ENCODE measurements at regions not wholly inside any gene's neighbourhood (a gene's known extent, or its start where the extent isn't known, plus 50 kb on each side); places are given as distances from the start of the nearest gene placed in this dataset.
"Not testable (repeated sequence)": the region's sequence is repeated elsewhere in the genome, so short reads cannot be mapped to it uniquely, and the experiment has no call there.

DNA sequence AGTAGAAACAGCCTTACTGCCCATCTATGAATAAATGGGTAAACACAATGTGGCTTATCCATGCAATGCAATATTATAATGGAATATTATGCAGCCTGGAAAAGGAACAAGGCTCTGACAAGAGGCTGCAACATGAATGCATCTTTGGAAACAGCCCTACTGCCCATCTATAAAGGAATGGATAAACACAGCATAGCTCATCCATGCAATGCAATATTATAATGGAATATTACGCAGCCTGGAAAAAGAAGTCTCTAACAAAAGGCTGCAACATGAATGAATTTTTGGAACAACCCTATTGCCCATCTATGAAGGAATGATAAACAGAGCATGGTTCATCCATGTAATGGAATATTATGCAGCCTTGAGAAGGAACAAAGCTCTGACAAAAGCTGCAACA lies 161.0 kb downstream of the CRLF2 start:
- no peak overlapping the region for H3K4me3 Mint-ChIP-seq
- H3K27me3 Mint-ChIP-seq = no peaks in the 10 kb centered on the region
- H3K36me3 Mint-ChIP-seq = no peaks in the 10 kb centered on the region
- H3K27ac Mint-ChIP-seq = no peak overlapping the region
- no peaks in the 10 kb centered on the region for H3K9me3 Mint-ChIP-seq
- no peaks in the 10 kb centered on the region for H3K4me1 Mint-ChIP-seq

DNA sequence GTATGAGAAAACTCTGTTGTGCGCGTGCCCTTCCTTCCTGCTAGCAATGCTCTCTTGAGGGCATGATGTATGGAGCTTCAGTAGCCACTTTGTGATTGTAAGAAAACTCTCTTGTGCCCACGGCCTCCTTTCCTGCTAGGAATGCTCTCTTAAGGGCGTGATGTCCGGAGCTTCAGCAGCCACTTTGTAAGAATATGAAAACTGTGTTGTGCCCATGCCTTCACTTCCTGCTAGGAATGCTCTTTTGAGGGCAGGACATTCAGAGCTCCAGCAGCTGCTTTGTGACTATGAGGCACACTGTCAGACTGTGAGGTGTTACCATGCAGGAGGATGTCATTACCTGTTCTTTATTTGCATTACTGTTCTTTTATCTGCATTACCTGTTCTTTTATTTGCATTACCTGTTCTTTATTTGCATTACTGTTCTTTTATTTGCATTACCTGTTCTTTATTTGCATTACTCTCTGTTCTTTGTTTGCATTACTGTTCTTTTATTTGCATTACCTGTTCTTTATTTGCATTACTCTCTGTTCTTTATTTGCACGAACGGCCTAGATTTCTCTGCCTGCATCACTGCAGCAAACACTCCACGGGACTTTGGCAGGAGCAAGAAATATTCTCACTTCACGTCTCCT lies 166.7 kb downstream of the CRLF2 start:
- Mint-ChIP-seq H3K4me1 (no peaks in the 10 kb centered on the region), H3K27ac (no peak overlapping the region), H3K36me3 (peaks cover 2% of the 10 kb centered on the region), H3K4me3 (no peak overlapping the region), H3K9me3 (peaks cover 5% of the 10 kb centered on the region), H3K27me3 (no peaks in the 10 kb centered on the region)

DNA sequence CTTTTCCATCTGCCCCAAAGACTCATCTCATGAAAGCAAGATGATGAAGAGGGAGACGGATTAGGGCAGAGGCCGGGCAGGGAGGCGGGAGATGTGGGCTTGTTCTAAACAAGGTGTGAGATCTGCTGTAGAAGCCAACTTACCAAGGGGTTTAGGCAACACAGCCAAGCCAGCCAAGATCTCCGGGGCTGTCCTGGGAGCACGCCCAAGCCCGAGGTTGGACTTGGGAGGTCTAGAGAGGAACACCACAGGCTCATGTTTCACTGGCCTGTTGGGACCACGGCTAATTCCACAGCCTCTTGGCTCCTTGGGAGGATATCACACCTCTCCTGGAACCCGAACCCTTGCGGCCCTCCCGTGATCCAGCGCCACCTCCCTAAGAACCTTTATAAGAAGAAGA lies 171.4 kb downstream of the CRLF2 start:
- Mint-ChIP-seq H3K4me3 (no peak overlapping the region), H3K36me3 (peaks cover 2% of the 10 kb centered on the region), H3K4me1 (no peaks in the 10 kb centered on the region), H3K9me3 (peaks cover 9% of the 10 kb centered on the region), H3K27me3 (no peaks in the 10 kb centered on the region), H3K27ac (no peak overlapping the region)

DNA sequence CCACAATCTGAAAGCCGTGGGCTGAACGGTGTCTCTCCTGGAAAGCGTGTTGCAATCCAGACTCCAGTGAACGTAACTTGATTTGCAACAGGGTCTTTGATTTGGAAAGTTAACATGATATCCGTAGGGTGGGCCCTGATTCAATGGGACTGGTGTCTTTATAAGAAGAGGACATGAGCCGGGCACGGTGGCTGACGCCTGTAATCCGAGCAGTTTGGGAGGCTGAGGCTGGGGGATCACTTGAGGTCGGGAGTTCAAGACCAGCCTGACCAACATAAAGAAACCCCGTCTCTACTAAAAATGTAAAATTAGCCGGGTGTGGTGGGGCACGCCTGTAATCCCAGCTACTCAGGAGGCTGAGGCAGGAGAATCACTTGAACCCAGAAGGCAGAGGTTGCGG lies 176.5 kb downstream of the CRLF2 start:
- not testable (repeated sequence) for H3K4me1 Mint-ChIP-seq, H3K9me3 Mint-ChIP-seq, H3K36me3 Mint-ChIP-seq, H3K27ac Mint-ChIP-seq, H3K4me3 Mint-ChIP-seq, H3K27me3 Mint-ChIP-seq

DNA sequence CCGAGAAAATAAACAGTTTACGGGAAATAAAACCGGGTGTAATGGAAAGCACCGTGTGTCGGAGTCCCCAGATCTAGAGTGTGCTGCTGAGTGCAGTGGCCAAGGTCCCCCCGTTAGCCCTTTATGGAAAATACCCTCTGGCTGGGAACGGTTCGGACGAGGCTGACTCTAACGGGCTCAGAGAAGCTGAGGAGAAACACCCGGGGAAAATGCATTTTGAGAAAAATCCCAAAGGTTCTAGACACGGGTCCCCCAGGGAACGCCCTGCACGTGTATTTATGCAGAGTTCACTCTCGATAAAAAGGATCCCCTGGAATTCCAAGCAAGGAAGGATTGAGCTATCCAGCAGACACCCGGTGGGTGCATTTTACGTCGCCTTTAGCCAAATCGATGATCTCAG lies 177.2 kb downstream of the CRLF2 start:
- Mint-ChIP-seq H3K4me1 (no peaks in the 10 kb centered on the region), H3K9me3 (peaks cover 5% of the 10 kb centered on the region), H3K36me3 (no peaks in the 10 kb centered on the region), H3K4me3 (no peak overlapping the region), H3K27ac (no peak overlapping the region), H3K27me3 (no peaks in the 10 kb centered on the region)

DNA sequence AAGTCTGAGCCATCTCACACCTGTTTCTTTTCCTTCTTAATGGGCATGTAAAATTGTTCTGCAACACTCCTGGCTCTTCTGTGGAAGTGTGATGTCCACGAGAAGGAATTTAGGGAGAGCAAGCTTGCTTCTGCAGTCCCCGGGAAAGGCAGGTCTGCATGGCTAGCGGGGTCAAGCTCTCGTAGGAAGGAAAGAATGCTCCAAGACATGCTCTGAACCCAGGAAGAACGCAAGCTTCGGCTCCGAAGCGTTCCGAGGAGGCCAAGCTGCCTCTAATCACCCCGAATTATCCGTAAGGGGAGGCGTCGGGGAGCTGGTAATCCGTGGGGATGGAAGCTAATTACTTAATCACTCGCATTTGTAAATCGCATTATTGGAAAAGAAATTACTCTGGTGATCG lies 177.7 kb downstream of the CRLF2 start:
- Mint-ChIP-seq H3K36me3 (no peaks in the 10 kb centered on the region), H3K27ac (no peak overlapping the region), H3K9me3 (no peaks in the 10 kb centered on the region), H3K4me1 (no peaks in the 10 kb centered on the region), H3K4me3 (no peak overlapping the region), H3K27me3 (no peaks in the 10 kb centered on the region)

DNA sequence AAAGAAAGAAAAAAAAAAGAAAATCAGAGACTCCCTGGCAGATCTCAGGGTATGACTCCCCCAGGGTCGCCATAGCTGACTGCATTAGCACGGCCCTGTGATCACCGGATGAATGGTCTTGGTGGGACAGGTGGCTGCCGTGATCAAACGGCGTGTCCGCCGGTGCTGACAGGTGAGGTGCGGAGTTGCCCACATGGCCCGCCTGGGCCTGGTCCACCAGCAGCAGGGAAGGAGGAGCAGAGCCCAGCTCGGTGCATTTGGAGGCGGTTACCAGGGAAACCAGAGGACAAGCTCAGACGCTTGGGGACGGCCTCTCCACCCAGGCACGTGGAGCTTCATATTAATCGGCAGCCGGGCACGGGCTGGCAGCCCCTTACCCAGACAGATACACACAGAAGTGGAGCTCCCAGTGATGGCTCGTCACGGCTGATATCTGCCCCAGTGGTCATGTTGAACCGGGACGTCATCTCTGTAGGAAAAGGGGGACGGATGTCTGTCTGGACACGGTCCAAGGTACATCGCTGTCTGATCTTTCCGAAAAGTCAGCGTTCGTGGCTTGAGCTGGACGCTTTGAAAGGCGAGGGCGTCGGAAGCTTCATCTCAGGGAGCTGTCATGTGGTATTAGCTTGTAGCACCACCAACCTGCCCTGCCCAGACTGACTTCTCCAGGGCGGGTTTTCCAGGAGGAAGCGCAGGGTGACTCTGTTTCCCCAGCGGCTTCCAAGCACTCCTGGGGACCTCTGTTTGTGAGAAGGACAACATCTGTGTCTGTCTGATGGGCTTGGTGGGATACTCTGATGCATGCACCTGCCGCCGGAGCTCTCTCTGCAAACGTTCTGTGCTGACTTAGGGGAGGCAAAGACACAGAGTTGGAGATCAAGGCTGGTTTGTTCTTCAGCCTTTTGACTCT lies 180.7 kb downstream of the CRLF2 start:
- Mint-ChIP-seq H3K9me3 (no peaks in the 10 kb centered on the region), H3K4me1 (peaks cover 12% of the 10 kb centered on the region), H3K27ac (no peak overlapping the region), H3K36me3 (no peaks in the 10 kb centered on the region), H3K27me3 (peaks cover 5% of the 10 kb centered on the region), H3K4me3 (no peak overlapping the region)

DNA sequence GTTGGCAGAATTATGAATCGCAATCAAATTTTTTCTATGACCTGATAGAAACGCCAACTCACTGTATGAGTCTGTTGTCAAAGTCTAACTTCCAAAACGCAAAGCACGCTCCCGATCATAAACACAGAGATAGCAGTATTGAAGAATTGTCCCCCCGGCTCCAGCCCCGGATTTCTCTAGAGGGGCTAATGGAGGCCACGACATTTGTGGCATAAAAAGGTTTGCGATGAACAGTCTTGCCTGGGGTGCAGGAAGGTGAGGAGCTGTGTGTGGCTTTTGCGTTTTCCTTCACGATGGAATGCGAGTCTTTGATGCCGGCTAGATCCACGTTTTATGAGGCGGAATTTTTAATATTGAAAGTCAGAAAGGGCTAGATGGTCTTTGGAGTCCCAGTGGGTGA lies 183.0 kb downstream of the CRLF2 start:
- H3K9me3 Mint-ChIP-seq = no peaks in the 10 kb centered on the region
- peaks cover 16% of the 10 kb centered on the region for H3K4me1 Mint-ChIP-seq
- no peaks in the 10 kb centered on the region for H3K36me3 Mint-ChIP-seq
- H3K4me3 Mint-ChIP-seq = no peak overlapping the region
- no peak overlapping the region for H3K27ac Mint-ChIP-seq
- H3K27me3 Mint-ChIP-seq = peaks cover 5% of the 10 kb centered on the region

DNA sequence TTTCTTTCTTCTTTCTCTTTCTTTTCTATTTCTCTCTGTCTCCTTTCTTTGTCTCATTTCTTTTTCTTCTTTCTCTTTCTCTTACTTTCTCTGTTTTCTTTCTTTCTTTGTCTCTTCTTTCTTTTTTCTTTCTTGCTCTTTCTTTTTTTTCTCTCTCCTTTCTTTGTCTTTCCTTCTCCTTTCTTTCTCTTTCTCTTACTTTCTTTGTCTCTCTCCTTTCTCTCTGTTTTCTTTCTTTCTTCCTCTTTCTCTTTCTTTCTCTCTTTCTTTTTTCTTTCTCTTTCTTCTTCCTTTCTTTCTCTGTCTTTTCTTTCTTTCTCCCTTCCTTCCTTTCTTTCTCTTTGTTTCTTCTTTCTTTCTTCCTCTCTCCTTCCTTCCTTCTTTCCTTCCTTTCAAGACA lies 184.8 kb downstream of the CRLF2 start:
- Mint-ChIP-seq H3K36me3 (no peaks in the 10 kb centered on the region), H3K27me3 (peaks cover 5% of the 10 kb centered on the region), H3K27ac (peak overlapping the region; percentile 51), H3K9me3 (no peaks in the 10 kb centered on the region), H3K4me3 (peak overlapping the region; percentile 79), H3K4me1 (peaks cover 16% of the 10 kb centered on the region)

DNA sequence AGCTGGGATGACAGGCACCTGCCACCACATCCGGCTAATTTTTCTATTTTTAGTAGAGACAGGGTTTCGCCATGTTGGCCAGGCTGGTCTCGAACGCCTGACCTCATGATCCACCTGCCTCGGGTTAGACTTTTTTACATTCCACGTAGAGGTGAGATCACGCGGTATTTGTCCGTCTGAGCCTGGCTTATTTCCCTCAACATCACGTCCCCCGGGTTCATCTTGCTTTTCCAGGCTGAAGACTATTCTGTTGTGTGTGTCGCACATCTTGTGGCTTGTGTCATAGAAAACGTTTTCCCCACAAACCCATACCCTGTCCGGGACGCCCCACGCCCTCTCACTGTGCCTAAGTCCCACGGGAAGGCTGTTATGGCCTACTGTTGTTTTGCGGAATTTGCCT lies 185.3 kb downstream of the CRLF2 start:
- no peaks in the 10 kb centered on the region for H3K36me3 Mint-ChIP-seq
- peak overlapping the region; percentile 79 for H3K4me3 Mint-ChIP-seq
- H3K9me3 Mint-ChIP-seq = no peaks in the 10 kb centered on the region
- H3K27me3 Mint-ChIP-seq = peaks cover 5% of the 10 kb centered on the region
- H3K27ac Mint-ChIP-seq = no peak overlapping the region
- peaks cover 16% of the 10 kb centered on the region for H3K4me1 Mint-ChIP-seq

DNA sequence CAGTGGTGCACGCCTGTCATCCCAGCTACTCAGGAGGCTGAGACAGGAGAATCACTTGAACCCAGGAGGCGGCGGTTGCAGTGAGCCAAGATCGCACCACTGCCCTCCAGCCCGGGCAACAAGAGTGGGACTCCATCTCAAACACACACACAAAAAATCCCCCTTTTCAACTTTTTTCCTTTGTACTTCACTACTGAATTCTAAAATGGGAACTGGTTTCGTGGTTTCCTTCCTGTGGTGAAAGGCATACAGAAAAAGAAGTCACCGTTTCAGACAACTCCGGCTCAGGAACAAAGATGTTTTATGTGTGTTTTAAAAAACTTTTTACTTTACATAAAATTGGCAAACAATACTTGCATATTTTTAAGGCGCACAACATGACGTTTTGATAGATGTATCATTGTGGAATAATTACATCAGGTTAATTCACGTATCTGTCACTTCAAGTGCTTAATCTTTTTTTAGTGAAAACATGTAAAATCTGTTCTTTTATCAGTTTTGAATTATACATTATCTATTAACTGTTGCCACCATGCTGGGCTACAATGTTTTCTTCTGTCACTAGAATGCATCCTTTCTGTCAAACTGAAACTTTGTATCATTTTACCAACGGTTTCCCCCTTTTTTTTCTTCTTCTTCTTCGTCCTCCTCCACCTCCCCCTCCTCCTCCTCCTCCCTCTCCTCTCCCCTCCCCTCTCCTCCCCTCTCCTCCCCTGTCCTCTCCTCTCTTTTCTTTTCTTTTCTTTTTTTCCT lies 186.0 kb downstream of the CRLF2 start:
- H3K9me3 Mint-ChIP-seq = no peaks in the 10 kb centered on the region
- H3K36me3 Mint-ChIP-seq = no peaks in the 10 kb centered on the region
- H3K4me3 Mint-ChIP-seq = peak overlapping the region; percentile 79
- peaks cover 16% of the 10 kb centered on the region for H3K4me1 Mint-ChIP-seq
- peaks cover 5% of the 10 kb centered on the region for H3K27me3 Mint-ChIP-seq
- H3K27ac Mint-ChIP-seq = no peak overlapping the region

DNA sequence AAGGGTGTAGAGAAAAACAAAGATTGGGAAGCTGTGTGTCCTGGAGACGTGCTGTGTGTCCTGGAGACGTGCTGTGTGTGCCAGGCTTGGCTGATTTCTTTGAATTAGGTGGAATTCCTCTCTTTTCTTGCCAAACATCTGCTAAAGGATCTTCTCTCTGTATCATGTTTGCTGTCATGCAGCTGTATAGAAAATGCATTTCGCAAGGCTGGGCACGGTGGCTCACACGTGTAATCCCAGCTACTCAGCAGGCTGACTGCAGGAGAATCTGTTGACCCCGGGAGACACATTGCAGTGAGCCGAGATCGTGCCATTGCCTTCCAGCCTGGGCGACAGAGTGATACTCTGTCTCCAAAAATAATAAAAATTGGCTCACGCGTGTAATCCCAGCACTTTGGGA lies 187.0 kb downstream of the CRLF2 start:
- Mint-ChIP-seq H3K27me3 (peaks cover 5% of the 10 kb centered on the region), H3K27ac (no peak overlapping the region), H3K4me3 (no peak overlapping the region), H3K9me3 (no peaks in the 10 kb centered on the region), H3K36me3 (no peaks in the 10 kb centered on the region), H3K4me1 (peaks cover 16% of the 10 kb centered on the region)

DNA sequence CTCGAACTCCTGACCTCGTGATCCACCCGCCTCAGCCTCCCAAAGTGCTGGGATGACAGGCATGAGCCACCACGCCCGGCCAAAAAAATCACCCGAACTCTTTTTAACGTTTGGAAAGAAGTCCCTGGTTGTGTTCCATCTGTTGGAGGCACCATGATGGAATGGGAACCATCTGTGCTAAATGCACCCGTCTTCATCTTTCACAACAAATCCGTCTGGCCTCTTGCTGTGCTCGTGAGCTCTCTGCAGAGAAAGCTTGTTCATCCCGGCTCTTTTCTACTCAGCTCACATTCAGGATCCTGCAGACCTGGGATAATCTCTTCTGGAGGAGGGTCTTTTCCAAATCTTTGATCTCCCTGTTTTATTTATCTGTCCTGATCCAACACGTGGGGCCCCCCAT lies 188.8 kb downstream of the CRLF2 start:
- Mint-ChIP-seq H3K4me3 (no peak overlapping the region), H3K27ac (no peak overlapping the region), H3K27me3 (peaks cover 5% of the 10 kb centered on the region), H3K4me1 (peaks cover 16% of the 10 kb centered on the region), H3K36me3 (no peaks in the 10 kb centered on the region), H3K9me3 (no peaks in the 10 kb centered on the region)

DNA sequence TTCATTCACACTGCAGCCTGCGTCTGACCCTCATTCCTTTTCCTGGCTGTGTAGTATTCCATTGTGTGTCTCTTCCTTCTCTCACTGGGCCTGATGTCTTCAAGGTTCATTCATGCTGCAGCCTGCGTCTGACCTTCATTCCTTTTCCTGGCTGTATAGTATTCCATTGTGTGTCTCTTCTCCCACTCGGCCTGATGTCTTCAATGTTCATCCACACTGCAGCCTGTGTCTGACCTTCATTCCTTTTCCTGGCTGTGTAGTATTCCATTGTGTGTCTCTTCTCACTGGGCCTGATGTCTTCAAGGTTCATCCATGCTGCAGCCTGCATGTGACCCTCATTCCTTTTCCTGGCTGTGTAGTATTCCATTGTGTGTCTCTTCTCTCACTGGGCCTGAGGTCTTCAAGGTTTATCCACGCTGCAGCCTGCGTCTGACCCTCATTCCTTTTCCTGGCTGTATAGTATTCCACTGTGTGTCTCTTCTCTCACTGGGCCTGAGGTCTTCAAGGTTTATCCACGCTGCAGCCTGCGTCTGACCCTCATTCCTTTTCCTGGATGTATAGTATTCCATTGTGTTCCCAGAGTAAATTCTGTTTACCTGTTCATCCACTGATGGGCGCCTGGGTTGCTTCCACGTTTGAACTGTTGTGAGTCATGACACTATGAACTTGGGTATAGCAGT lies 191.0 kb downstream of the CRLF2 start:
- H3K4me3 Mint-ChIP-seq, H3K4me1 Mint-ChIP-seq, H3K36me3 Mint-ChIP-seq, H3K9me3 Mint-ChIP-seq, H3K27ac Mint-ChIP-seq, H3K27me3 Mint-ChIP-seq: not testable (repeated sequence)

DNA sequence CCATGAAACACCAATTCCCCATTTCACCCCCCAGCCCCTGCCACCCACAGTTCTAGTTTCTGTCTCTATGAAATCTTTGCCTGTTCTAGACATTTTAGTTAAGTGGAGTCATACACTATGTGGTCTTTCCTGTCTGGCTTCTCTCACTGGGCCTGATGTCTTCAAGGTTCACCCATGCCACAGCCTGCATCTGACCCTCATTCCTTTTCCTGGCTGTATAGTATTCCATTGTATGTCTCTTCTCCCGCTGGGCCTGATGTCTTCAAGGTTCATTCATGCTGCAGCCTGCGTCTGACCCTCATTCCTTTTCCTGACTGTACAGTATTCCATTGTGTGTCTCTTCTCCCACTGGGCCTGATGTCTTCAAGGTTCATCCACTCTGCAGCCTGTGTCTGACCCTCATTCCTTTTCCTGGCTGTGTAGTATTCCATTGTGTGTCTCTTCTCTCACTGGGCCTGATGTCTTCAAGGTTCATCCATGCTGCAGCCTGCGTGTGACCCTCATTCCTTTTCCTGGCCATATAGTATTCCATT lies 191.7 kb downstream of the CRLF2 start:
- Mint-ChIP-seq H3K9me3 (no peaks in the 10 kb centered on the region), H3K36me3 (no peaks in the 10 kb centered on the region), H3K4me1 (no peaks in the 10 kb centered on the region), H3K27me3 (no peaks in the 10 kb centered on the region), H3K4me3 (no peak overlapping the region), H3K27ac (no peak overlapping the region)

All from activated naive CD4-positive, alpha-beta T cell treated with anti-CD3 and anti-CD28 coated beads, Interleukin-2, amount 50 U/mL, for 24 hours (primary cell).